ENCODE measurements at regions not wholly inside any gene's neighbourhood (a gene's known extent, or its start where the extent isn't known, plus 50 kb on each side); places are given as distances from the start of the nearest gene placed in this dataset.

- H3K9ac ChIP-seq (ENCODE audit: low read length in 3 of 3), result no peak overlapping the region
- H3K27me3 ChIP-seq (ENCODE audit: control insufficient read depth, insufficient read depth, low read length), result no peaks in the 10 kb centered on the region
- H3K36me3 ChIP-seq (ENCODE audit: control insufficient read depth in 2 of 3, insufficient read depth in 3 of 3, low read length in 3 of 3), result no peaks in the 10 kb centered on the region
- H3K27ac ChIP-seq (ENCODE audit: low read depth in 2 of 2, low read length in 2 of 2), result no peak overlapping the region
- TF ChIP-seq CTCF (IDR thresholded peaks at IDR 0.05; ENCODE audit: borderline replicate concordance, extremely low read depth, insufficient read depth), result no peak
- no peaks in the 10 kb centered on the region for H3K4me1 ChIP-seq (ENCODE audit: control insufficient read depth in 2 of 3, insufficient read depth in 2 of 3, low read depth in 1 of 3, low read length in 3 of 3)
- H3K9me3 ChIP-seq (ENCODE audit: control insufficient read depth in 2 of 3, insufficient read depth in 1 of 3, low read length in 3 of 3), result peaks cover 0 to 10% (median 4%) of the 10 kb centered on the region in 3 donors
- intact Hi-C loops (cut with DNase I), result no loop called here
- FAIRE-seq (no peak), DNase-seq (no peak)
- H3K4me3 ChIP-seq (ENCODE audit: low read length in 3 of 3), result no peak overlapping the region
Measured at GRCh38 chr3:76490064-76490463, 549.8 kb upstream of the ROBO2 start.

- FAIRE-seq (no peak), DNase-seq (no peak)
- H3K27ac ChIP-seq (ENCODE audit: low read depth in 2 of 2, low read length in 2 of 2), result no peak overlapping the region
- intact Hi-C loops (cut with DNase I), result no loop called here
- no peaks in the 10 kb centered on the region for H3K4me1 ChIP-seq (ENCODE audit: control insufficient read depth in 2 of 3, insufficient read depth in 2 of 3, low read depth in 1 of 3, low read length in 3 of 3)
- no peak overlapping the region for H3K4me3 ChIP-seq (ENCODE audit: low read length in 3 of 3)
- no peaks in the 10 kb centered on the region for H3K27me3 ChIP-seq (ENCODE audit: control insufficient read depth, insufficient read depth, low read length)
- no peak overlapping the region for H3K9ac ChIP-seq (ENCODE audit: low read length in 3 of 3)
- H3K9me3 ChIP-seq (ENCODE audit: control insufficient read depth in 2 of 3, insufficient read depth in 1 of 3, low read length in 3 of 3), result no peaks in the 10 kb centered on the region
- TF ChIP-seq CTCF (IDR thresholded peaks at IDR 0.05; ENCODE audit: borderline replicate concordance, extremely low read depth, insufficient read depth), result no peak
- H3K36me3 ChIP-seq (ENCODE audit: control insufficient read depth in 2 of 3, insufficient read depth in 3 of 3, low read length in 3 of 3), result no peaks in the 10 kb centered on the region
Measured at GRCh38 chr3:76495216-76495615, 544.7 kb upstream of the ROBO2 start.

- Histone ChIP-seq H3K9me3 (ENCODE audit: control insufficient read depth in 2 of 3, insufficient read depth in 1 of 3, low read length in 3 of 3) (no peaks in the 10 kb centered on the region), H3K27me3 (ENCODE audit: control insufficient read depth, insufficient read depth, low read length) (no peaks in the 10 kb centered on the region), H3K4me1 (ENCODE audit: control insufficient read depth in 2 of 3, insufficient read depth in 2 of 3, low read depth in 1 of 3, low read length in 3 of 3) (no peaks in the 10 kb centered on the region), H3K27ac (ENCODE audit: low read depth in 2 of 2, low read length in 2 of 2) (no peak overlapping the region), H3K4me3 (ENCODE audit: low read length in 3 of 3) (no peak overlapping the region), H3K36me3 (ENCODE audit: control insufficient read depth in 2 of 3, insufficient read depth in 3 of 3, low read length in 3 of 3) (no peaks in the 10 kb centered on the region), H3K9ac (ENCODE audit: low read length in 3 of 3) (no peak overlapping the region)
- DNase-seq (peak in 1 of 5 donors; percentile 21), FAIRE-seq (no peak)
- intact Hi-C loops (cut with DNase I), result no loop called here
- TF ChIP-seq CTCF (IDR thresholded peaks at IDR 0.05; ENCODE audit: borderline replicate concordance, extremely low read depth, insufficient read depth), result no peak
Measured at GRCh38 chr3:76497636-76498035, 542.3 kb upstream of the ROBO2 start.

GRCh38 chr3:76500746-76501275 is 539.1 kb upstream of the ROBO2 start:
- no peaks in the 10 kb centered on the region for H3K4me1 ChIP-seq (ENCODE audit: control insufficient read depth in 2 of 3, insufficient read depth in 2 of 3, low read depth in 1 of 3, low read length in 3 of 3)
- TF ChIP-seq CTCF (IDR thresholded peaks at IDR 0.05; ENCODE audit: borderline replicate concordance, extremely low read depth, insufficient read depth), result no peak
- no peak overlapping the region for H3K9ac ChIP-seq (ENCODE audit: low read length in 3 of 3)
- FAIRE-seq (no peak), DNase-seq (no peak)
- no peaks in the 10 kb centered on the region for H3K36me3 ChIP-seq (ENCODE audit: control insufficient read depth in 2 of 3, insufficient read depth in 3 of 3, low read length in 3 of 3)
- no peak overlapping the region for H3K4me3 ChIP-seq (ENCODE audit: low read length in 3 of 3)
- no peaks in the 10 kb centered on the region for H3K27me3 ChIP-seq (ENCODE audit: control insufficient read depth, insufficient read depth, low read length)
- intact Hi-C loops (cut with DNase I), result no loop called here
- H3K9me3 ChIP-seq (ENCODE audit: control insufficient read depth in 2 of 3, insufficient read depth in 1 of 3, low read length in 3 of 3), result no peaks in the 10 kb centered on the region
- no peak overlapping the region for H3K27ac ChIP-seq (ENCODE audit: low read depth in 2 of 2, low read length in 2 of 2)
